Right renal pelvis (tissue), 4 donors: ENCODE measurements at regions not wholly inside any gene's neighbourhood (a gene's known extent, or its start where the extent isn't known, plus 50 kb on each side); places are given as distances from the start of the nearest gene placed in this dataset.

Source experiments
- DNase-seq, 4 donors: peaks; one replicate each; pipeline ENCODE4 v3.0.0-alpha.2; 2013; ENCODE audit warnings: low read depth in 4 of 4, low spot score in 3 of 4, missing footprints in 1 of 4

DNA sequence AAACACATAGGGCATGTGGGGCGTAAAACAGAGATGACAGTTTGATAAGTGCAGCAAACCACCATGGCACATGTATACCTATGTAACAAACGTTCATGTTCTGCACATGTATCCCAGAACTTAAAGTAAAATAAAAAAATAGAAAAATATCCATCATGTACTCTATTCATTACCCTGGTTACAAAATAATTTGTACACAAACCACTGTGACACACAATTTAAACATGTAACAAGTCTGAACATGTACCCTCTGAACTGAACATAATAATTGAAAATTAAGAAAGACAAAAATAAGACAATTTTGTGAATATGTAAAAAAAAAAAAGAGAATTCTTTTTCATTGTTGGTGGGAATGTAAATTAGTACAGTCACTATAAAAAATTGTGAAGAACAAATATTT is 379.2 kb downstream of the KDM5D start:
- no peak for DNase-seq

DNA sequence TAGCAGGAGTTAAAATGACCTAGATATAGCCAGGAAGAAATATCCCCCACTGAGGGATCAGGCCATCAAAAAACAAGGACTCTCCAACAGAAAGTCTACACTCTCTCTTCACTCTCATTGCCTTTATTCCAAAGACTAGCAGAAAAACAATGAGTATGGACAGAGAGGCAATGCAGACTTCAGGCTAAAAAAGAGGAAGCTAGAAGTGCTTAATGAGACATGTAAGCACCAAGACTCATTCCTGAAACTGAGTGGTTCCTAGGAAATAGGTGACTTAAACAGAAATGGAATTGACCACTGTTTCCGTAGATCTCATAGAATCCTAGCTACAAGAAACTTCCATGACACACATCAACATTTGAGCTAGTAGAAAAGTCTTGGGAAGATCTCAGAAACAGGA is 387.3 kb downstream of the KDM5D start:
- no peak for DNase-seq

DNA sequence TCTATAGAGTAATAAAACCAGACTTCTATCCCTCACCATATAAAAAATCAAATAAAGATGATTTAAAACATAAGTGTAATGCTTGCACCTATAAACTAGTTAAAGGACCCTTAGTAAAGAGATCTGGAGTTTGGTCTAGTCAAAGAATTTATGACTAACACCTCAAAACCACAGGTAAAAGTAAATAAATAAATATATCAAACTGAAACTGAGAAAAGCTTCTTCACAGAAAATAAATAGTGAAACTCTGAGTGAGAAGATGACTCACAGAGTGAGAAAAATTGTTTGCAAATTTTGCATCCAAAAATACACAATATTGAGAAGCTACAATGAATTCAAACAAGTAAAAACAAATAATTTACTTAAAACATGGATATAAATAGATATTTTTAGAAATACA is 387.8 kb downstream of the KDM5D start:
- DNase-seq, result no peak

DNA sequence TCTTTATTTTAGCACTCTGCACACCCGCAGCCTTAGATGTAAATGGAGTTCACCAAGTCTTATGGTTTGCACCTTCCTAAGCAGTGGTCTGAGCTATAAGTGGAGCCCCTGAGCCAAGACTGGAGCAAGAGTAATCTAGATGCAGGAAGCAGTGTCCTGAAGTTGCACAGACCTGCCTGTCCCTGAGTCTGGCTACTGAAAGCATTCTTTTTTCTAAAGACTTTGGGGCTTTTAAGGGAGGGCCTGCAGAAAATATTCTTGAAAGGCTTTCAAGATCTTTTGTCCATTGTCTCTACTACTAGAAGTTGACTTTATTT is 389.7 kb downstream of the KDM5D start:
- DNase-seq, result no peak

DNA sequence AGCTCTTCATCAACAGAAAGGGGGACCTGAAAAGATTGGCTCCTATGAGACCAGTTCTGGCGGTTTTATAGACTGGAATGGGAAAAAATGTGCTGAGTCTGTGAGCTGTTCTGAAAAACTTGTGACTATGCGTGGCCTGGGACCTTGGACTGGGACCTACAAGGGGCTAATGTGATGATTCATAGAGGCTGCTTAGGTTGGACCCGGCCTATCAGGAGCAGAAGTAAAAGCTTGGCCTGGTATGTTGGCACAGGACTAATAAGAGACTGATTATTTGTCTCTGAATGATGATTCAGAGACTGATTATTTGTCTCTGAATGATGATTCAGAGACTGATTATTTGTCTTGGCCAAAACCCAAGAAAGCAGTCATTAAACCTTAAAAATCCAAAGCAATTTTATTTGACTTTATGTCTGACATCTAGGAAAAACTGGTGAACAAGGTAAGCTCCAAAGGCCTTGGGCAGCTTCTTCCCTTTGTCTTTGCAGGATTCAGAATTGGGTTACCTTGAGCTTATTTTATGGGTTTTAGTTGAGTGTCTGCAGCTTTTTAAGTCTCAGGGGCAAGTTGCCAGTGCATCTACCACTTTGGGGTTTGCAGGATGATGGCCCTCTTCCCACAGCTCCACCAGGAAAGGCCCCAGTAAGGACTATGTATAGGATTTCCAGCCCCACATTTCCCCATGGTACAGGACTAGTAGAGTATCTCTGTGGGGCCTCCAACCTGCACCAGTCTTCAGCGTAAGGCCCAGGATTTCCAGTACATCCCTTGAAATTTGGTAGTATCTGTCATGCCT is 390.3 kb downstream of the KDM5D start:
- DNase-seq, result no peak

DNA sequence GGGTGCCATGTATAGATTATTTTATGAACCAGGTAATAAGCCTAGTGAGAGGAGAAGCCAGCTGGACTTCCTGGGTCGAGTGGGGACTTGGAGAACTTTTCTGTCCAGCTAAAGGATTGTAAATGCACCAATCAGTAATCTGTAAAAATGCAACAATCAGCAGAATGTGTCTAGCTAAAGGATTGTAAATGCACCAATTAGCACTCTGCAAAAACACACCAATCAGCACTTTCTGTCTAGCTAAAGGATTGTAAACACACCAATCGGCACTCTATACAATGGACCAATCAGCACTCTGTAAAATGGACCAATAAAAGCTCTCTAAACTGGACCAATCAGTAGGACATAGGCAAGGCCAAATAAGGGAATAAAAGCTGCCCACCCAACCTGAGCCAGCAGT is 392.9 kb downstream of the KDM5D start:
- DNase-seq, result no peak

DNA sequence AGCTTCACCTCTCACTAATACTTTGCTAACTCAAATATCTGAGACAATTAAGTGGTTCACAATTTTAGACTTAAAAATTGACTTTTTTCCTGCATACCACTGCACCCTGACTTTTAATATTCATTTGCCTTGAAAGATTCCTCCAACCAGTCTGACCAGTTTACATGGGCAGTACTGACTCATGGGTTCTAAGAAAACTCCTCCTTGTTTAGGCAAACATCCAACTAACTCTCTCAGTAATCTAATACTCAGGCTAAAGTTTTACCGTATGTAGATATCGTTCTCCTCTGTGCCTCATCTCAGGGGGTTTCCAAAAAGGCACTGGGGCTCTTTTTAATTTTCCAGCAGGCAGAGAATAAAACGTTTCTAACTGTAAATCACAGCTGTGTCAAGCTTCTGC is 422.8 kb downstream of the KDM5D start:
- DNase-seq, result no peak

DNA sequence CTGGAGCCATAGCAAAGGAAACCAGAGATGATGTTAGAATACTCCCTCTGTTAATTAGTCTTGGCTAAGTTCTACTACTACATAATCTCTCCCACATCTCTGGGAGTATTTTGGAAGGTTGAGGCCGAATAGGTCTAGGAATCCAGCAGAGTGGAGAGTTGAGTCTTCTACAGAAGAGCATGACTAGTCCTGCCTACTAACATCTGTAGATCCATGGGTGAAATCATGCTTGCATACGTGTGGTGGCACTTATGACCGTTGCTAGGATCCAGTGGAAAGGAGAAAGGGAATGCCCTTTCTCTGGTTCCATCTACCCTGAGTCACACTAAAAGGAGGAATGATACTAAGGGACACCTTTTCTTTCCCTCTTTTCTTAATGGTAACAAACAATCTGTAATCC is 425.4 kb downstream of the KDM5D start:
- DNase-seq, result no peak

DNA sequence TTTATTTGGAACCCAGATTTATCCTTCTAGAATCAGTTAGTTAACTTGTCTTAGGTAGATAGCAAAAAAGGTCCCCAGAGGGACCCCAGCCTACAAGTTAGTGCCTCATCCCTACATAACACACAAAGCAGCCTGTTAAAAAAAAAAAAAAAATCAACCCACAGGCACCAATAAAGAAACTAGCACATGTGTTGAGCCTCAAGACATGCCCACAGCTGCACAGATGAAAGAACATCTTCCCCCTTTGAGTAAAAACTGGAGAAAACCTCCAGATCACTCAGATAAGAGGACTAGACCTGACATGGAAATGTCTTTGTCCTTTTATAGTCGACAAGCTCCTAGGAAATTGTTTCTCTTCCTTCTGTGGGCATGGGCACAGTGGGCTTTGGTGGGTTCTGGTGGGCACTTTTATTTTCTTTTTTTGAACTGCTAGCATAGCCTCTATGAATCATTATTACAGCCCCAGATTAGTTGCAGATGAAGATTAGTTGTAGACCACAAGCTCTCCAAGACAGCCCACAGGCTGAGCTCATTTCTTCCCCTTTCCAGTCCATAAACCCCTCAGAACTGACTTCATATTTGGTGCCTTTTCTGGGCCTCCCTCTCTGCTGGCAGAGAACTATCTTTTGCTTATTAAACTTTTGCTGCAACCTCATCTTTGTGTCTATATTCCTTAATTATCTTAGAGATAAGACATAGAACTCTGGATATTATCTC is 427.1 kb downstream of the KDM5D start:
- no peak for DNase-seq

DNA sequence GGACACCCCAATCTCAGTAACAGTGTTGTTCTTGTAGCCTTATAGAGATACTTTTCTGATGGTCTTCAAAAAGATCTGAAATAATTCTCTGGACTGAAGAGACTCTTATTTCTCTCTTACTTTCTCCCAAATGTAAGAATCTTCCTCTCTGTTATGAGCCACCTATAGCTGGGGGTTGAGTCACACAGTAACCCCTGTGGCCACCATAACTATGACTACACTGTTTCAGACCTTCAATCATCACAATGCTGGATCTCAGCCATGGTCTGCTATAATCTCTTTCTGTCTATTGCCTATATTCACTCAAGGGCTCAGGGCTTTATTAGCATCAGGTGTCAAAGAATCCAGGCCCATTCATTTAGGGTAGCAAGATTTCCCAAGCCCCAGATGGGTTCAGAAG is 436.9 kb downstream of the KDM5D start:
- DNase-seq, result no peak

DNA sequence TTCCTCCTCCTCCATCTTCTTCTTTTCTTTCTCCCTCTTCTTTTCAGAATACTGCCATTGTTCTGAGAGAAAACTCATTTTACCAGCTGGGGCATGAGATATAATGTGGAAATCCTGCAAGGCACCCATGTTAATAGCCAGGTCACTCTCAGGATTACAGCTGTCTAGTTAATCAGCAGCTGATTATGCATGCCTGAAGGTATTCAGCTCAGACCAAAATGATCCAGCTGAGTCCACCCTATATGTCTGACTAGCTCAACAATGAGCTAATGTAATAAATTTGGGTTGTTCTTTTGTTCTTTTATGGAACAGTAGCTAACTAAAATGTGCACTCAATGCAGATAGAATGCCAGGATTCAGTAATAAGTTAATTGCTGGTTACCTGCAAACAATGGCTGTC is 441.4 kb downstream of the KDM5D start:
- DNase-seq, result no peak

DNA sequence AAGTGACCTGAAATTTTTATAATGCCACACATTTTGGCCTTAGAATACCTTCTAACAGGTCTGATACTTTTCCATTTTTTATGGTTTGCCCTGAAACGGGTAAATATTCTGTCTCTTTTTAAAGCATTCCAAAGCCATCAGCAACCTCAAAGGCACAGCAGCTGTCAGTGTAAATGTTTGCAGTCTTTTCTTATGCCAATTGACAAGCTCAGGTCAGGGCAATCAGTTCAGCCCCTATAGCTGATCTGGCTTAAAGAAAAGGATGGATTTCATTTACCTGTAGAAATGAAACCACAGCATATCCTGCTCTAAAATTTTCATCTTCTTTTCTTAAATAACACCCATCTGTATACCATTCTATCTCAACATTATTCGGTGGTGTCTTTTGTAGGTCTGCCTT is 453.6 kb downstream of the KDM5D start:
- no peak for DNase-seq

DNA sequence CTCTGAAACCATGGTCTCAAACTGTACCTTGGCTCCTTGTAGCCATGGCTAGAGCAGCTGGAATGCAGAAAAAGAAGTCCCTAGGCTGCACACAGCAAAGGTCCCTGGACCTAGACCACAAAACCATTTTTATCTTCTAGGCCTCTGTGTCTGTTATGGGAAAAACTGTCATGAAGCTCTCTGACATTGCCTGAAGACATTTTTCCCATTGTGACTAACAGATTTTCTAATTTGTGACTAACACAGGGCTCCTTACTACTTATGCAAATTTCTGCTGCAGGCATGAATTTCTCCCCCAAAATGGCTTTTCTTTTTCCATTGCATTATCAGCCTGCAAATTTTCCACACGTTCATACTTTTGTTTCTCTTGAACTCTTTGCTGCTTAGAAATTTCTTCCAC is 470.4 kb downstream of the KDM5D start:
- no peak for DNase-seq

DNA sequence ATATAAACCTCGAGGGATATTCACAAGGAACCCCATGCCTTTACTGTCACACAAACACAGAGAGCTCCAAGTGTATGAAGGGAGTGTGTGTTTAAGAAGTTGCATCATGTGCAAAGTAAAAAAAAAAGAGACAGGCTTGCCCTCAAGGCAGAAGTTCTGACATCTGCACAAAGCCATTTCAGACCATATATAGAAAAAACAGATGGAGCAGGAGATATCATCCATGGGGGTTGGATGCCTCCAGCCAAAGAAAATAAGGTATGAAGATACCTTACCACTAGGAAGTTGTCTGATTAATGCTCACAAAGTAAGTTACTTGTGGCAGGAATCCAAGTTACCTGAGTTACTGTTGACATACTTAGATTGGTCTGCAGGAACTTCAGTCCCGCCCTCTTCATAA is 476.2 kb downstream of the KDM5D start:
- DNase-seq, result no peak

DNA sequence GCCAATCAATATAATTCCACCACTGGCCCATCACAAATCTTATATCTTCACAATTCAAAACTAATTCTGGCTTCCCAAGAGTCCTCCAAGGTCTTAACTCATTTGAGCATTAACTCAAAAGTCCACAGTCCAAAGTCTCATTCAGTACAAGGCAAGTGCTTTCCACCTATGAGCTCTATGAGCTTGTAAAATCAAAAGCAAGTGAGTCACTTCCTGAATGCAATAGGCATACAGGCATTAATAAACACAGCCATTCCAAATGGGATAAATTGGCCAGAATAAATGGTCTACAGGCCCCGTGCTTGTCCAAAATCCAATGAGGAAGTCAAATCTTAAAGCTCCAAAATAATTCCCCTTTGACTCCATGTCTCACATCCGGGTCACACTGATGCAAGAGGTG is 479.1 kb downstream of the KDM5D start:
- DNase-seq, result no peak

DNA sequence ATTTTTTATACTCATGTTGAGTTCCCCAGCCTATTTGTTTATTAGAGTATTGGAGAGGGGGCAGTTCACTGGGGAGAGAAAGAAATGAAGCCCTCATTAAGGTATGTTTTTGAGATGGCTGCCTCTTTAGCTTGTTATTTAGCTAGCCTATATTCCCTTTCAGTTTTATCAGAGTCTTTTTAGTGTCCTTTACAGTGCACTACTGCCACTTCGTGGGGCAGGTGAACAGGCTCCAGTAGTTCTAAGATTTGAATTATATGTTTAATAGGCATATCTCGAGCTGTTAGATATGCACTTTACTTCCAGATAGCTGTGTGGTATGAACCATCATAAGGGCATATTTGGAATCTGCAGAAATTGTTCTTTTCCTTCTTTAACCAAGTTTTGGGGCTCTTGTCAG is 482.2 kb downstream of the KDM5D start:
- no peak for DNase-seq

DNA sequence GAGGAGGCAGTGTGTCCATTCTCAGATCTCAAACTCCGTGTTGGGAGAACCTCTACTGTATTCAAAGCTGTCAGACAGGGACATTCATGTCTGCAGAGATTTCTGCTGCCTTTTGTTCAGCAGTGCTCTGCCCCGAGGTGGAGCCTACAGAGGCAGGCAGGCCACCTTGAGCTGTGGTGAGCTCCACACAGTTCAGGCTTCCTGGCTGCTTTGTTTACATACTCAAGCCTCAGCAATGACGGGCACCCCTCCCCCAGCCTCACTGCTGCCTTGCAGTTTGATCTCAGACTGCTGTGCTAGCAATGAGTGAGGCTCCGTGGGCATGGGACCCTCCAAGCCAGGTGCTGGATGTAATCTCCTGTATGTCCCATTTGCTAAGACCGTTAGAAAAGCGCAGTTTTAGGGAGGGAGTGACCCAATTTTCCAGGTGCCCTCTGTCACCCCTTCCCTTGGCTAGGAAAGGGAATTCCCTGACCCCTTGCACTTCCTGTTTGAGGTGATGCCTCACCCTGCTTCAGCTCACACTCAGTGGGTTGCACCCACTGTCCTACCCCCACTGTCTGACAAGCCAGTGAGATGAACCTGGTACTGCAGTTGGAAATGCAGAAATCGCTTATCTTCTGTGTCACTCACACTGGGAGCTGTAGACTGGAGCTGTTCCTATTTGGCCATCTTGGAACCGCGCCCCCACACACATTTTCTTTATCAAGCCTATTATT is 458.9 kb upstream of the HSFY2 start:
- DNase-seq, result no peak

DNA sequence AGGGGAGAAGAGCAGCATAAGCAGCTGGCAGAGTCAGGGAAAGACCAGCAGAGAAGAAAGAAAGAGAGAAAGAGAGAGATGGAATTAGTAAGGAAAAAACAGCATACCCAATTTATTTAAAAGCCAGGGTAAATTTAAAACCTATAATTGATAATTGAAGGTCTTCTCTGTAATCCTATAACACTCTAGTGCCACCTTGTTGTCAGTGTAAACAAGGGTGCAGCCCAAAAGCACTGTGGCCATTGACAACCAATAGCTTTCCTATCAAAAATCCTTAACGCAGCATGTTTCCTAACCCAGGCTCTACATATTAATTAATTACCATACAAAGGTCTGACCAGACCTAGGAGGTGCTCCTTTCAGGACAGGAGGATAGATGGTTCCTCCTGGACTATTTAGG is 447.2 kb upstream of the HSFY2 start:
- no peak for DNase-seq

DNA sequence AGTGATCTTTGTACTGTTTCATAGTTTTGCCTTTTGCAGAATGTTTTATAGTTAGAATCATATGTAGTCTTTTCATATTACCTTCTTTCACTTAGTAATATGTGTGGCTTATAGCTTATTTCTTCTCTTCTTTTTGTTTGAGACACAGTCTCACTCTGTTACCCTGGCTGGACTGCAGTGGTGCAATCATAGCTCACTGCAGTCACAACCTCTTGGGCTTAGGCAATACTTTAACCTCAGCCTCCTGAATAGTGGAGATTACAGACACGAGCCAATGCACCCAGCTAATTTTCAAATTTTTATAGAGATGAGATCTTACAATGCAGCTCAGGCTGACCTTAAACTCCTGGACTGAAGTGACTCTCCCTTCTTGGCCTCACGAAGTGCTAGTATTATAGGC is 435.4 kb upstream of the HSFY2 start:
- DNase-seq, result no peak

DNA sequence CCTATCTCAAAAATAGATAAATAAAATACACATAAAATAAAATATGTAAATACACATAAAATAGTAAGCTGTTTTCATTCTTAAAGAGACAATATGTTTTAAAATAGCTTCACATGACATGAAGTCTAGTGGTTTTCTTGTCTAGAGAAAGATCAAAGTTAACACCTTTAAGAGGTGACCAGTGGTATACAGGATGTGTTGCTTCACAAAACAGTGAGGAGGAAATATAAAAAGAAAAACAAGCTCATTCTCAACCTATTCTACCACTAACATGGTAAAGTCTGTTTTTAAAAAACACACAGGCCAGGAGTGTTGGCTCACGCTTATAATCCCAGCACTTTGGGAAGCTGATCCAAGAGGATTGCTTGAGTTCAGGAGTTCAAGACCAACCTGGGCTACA is 433.5 kb upstream of the HSFY2 start:
- no peak for DNase-seq

DNA sequence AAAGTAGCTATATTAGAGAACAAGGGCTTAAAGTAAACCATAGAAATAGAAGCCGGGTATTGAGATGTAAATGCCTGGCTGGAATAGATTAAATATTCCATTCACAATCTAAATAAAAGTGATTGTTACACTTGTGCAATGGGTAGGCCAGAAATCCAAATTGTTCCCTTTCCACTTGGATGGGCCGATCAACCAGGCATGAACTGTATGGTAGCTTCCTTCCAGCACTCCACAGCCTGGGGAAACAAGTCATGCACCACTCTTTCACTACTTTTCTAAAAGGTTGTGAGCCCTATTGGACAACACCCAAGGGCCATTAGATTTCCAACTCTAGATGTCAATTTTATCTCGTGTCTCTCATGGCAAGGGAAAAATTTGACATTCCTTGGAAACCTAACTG is 407.3 kb upstream of the HSFY2 start:
- no peak for DNase-seq

DNA sequence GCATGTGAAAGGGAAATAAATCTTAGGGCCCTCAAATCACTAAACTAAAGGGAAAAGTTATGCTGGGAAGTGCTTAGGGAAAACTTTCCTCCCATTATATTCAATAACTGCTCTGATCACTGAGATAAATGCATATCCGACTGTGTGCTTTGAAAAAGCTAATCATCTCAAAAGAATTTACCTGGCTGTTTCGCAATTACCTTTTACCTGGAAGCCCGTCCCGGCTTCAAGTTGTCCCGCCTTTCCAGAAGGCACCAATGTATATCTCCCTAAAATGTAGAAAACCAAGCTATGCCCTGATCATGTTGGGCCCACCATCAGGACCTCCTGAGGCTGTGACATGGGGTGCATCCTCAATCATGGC is 394.6 kb upstream of the HSFY2 start:
- DNase-seq, result no peak
